IPS-15b (cell line): ENCODE measurements at regions not wholly inside any gene's neighbourhood (a gene's known extent, or its start where the extent isn't known, plus 50 kb on each side); places are given as distances from the start of the nearest gene placed in this dataset.

Experiments used
- H3K27me3 ChIP-seq: one replicate; pipeline ENCODE4 v1.6.1; 2013; ENCODE audit warnings: low read length; ENCODE audit not compliant: control insufficient read depth, insufficient read depth
- H3K36me3 ChIP-seq: one replicate; pipeline ENCODE4 v1.6.1; 2013; ENCODE audit warnings: low read length; ENCODE audit not compliant: control insufficient read depth, insufficient read depth
- H3K4me1 ChIP-seq: one replicate; pipeline ENCODE4 v1.6.1; 2013; ENCODE audit warnings: mild to moderate bottlenecking, low read length; ENCODE audit not compliant: control insufficient read depth, insufficient read depth
- H3K4me3 ChIP-seq: one replicate; pipeline ENCODE4 v1.5.1; 2013; ENCODE audit warnings: low read depth, low read length
- H3K9ac ChIP-seq: one replicate; pipeline ENCODE4 v1.6.1; 2013; ENCODE audit warnings: low read depth, mild to moderate bottlenecking, low read length
- H3K9me3 ChIP-seq: one replicate; pipeline ENCODE4 v1.6.1; 2013; ENCODE audit warnings: mild to moderate bottlenecking, low read length; ENCODE audit not compliant: control insufficient read depth, insufficient read depth

- H3K9me3 ChIP-seq = no peaks in the 10 kb centered on the region
- no peaks in the 10 kb centered on the region for H3K36me3 ChIP-seq
- H3K4me1 ChIP-seq = no peaks in the 10 kb centered on the region
- no peak overlapping the region for H3K4me3 ChIP-seq
- H3K27me3 ChIP-seq = no peaks in the 10 kb centered on the region
- H3K9ac ChIP-seq = no peak overlapping the region
Measured at GRCh38 chr4:81621490-81621889, 149.8 kb upstream of the RASGEF1B start.

DNA sequence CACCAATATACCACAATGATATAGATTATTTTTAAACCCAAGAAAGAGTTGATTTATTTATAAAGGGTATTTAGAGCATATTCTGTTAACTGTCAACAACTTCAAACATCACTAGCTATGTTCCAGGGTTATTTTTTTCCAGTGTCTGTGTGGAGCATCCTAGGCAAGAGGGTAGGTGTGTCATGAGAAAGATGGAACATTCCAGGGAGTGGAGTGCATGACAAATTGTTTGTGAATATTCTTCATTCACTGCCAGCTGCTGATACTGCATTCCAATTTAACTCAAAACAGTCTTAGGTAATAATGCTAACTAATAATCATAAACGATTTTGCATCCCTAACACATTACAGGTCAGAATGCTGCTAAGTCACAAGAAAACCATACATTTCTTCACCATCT, 148.7 kb upstream of the RASGEF1B start:
- H3K4me1 ChIP-seq = no peaks in the 10 kb centered on the region
- H3K36me3 ChIP-seq = no peaks in the 10 kb centered on the region
- no peak overlapping the region for H3K4me3 ChIP-seq
- no peaks in the 10 kb centered on the region for H3K9me3 ChIP-seq
- H3K9ac ChIP-seq = no peak overlapping the region
- no peaks in the 10 kb centered on the region for H3K27me3 ChIP-seq

GRCh38 chr4:81617545-81617944, 145.8 kb upstream of the RASGEF1B start:
- Histone ChIP-seq H3K27me3 (no peaks in the 10 kb centered on the region), H3K4me1 (no peaks in the 10 kb centered on the region), H3K9me3 (no peaks in the 10 kb centered on the region), H3K36me3 (no peaks in the 10 kb centered on the region), H3K9ac (no peak overlapping the region), H3K4me3 (no peak overlapping the region)

- no peaks in the 10 kb centered on the region for H3K9me3 ChIP-seq
- no peaks in the 10 kb centered on the region for H3K27me3 ChIP-seq
- no peak overlapping the region for H3K9ac ChIP-seq
- no peak overlapping the region for H3K4me3 ChIP-seq
- peaks cover 3% of the 10 kb centered on the region for H3K4me1 ChIP-seq
- no peaks in the 10 kb centered on the region for H3K36me3 ChIP-seq
Measured at GRCh38 chr4:81611221-81611620, 139.5 kb upstream of the RASGEF1B start.

- Histone ChIP-seq H3K9ac (no peak overlapping the region), H3K4me1 (peaks cover 3% of the 10 kb centered on the region)
Measured at GRCh38 chr4:81609844-81610243, 138.1 kb upstream of the RASGEF1B start.

GRCh38 chr4:81607950-81608349, 136.2 kb upstream of the RASGEF1B start:
- Histone ChIP-seq H3K27me3 (no peaks in the 10 kb centered on the region), H3K4me3 (no peak overlapping the region), H3K36me3 (no peaks in the 10 kb centered on the region), H3K9me3 (no peaks in the 10 kb centered on the region), H3K9ac (no peak overlapping the region), H3K4me1 (peaks cover 3% of the 10 kb centered on the region)

More at GRCh38 chr4:81609844-81610243, 138.1 kb upstream of the RASGEF1B start:
- no peaks in the 10 kb centered on the region for H3K27me3 ChIP-seq
- H3K36me3 ChIP-seq = no peaks in the 10 kb centered on the region
- no peaks in the 10 kb centered on the region for H3K9me3 ChIP-seq
- no peak overlapping the region for H3K4me3 ChIP-seq

DNA sequence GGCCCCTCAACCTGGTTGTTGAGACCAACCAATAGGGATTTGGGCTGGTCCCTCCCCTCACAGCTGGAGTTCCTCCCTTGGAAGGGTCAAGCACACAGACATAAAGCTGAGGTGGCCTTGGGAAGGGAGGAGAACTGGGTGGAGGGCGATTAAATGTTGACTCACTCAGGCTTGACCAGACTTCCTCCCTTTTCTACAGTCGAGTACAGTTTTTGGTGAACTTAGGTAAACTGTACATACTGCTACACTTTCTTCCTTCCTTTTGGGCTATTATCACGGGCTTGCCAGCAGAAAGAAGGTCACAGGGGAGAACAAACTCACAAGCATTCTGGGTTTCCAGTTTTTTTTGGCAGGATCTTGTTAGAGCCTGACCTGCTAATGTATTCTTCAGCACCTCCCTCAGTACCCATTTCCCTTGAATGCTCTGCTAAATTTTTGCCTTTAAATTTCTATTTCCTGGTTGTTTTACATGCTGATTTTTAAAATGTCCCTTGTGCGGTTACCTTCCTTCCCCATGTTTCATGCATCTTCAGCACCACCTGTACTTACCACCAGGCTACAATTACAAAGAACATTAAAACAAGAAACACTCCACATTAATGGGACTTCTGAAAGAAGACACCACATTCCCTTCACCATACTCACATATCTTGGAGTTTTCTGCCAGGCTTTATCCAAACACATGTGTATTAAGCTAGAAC, 135.2 kb upstream of the RASGEF1B start:
- H3K27me3 ChIP-seq = no peaks in the 10 kb centered on the region
- no peak overlapping the region for H3K9ac ChIP-seq
- peaks cover 3% of the 10 kb centered on the region for H3K4me1 ChIP-seq
- H3K36me3 ChIP-seq = no peaks in the 10 kb centered on the region
- no peaks in the 10 kb centered on the region for H3K9me3 ChIP-seq
- H3K4me3 ChIP-seq = no peak overlapping the region

DNA sequence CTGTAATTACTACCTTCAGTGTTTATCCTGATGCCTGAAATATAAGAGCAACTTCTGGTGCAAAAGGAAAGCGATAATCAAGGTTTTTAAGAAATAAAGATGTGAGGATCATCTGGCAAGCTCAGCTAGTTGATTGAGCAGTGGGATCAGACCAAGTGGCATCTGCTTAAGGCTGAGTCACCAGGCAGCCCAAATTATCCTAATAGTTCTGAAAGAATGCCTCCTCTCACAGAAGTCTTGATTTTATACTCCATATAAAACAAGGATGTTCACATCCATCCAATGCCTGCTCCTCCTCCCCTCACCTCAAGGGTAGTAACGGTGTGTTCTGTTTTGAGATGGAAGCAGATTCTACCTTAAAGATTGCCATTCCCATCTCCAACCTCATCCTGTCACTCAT, 134.5 kb upstream of the RASGEF1B start:
- Histone ChIP-seq H3K9me3 (no peaks in the 10 kb centered on the region), H3K9ac (no peak overlapping the region), H3K36me3 (no peaks in the 10 kb centered on the region), H3K4me1 (peaks cover 3% of the 10 kb centered on the region), H3K27me3 (no peaks in the 10 kb centered on the region), H3K4me3 (no peak overlapping the region)

- Histone ChIP-seq H3K9ac (no peak overlapping the region), H3K4me1 (peaks cover 11% of the 10 kb centered on the region), H3K4me3 (no peak overlapping the region), H3K36me3 (no peaks in the 10 kb centered on the region), H3K9me3 (no peaks in the 10 kb centered on the region), H3K27me3 (no peaks in the 10 kb centered on the region)
Measured at GRCh38 chr4:81605271-81605670, 133.6 kb upstream of the RASGEF1B start.

GRCh38 chr4:81604683-81605218, 133.0 kb upstream of the RASGEF1B start:
- H3K27me3 ChIP-seq = no peaks in the 10 kb centered on the region
- no peak overlapping the region for H3K9ac ChIP-seq
- H3K9me3 ChIP-seq = no peaks in the 10 kb centered on the region
- H3K4me3 ChIP-seq = no peak overlapping the region
- H3K4me1 ChIP-seq = peaks cover 16% of the 10 kb centered on the region
- H3K36me3 ChIP-seq = no peaks in the 10 kb centered on the region

- H3K4me3 ChIP-seq = no peak overlapping the region
- no peaks in the 10 kb centered on the region for H3K27me3 ChIP-seq
- peaks cover 16% of the 10 kb centered on the region for H3K4me1 ChIP-seq
- no peaks in the 10 kb centered on the region for H3K36me3 ChIP-seq
- no peaks in the 10 kb centered on the region for H3K9me3 ChIP-seq
- no peak overlapping the region for H3K9ac ChIP-seq
Measured at GRCh38 chr4:81602854-81603253, 131.1 kb upstream of the RASGEF1B start.

DNA sequence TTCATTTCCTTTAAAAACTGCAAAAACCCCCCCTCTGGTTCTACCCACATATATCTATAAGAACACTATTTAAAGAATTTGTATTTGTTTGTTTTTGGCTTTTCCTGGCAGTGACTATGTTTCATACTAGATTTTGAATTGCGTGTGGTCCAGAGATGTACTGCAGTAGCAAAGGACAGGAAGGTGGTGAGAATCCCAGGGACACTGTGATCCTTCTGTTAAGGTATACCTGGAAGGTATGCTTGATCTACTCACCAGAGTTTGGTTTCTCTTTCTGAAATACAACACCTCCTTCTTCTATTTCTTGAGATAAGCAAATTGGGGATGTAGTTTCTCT, 129.6 kb upstream of the RASGEF1B start:
- Histone ChIP-seq H3K27me3 (no peaks in the 10 kb centered on the region), H3K9ac (no peak overlapping the region)

More for the DNA sequence above, 129.6 kb upstream of the RASGEF1B start:
- Histone ChIP-seq H3K4me3 (no peak overlapping the region), H3K9me3 (no peaks in the 10 kb centered on the region), H3K36me3 (no peaks in the 10 kb centered on the region), H3K4me1 (peaks cover 13% of the 10 kb centered on the region)
